H1 (cell line): ENCODE measurements at regions not wholly inside any gene's neighbourhood (a gene's known extent, or its start where the extent isn't known, plus 50 kb on each side); places are given as distances from the start of the nearest gene placed in this dataset.

ENCODE experiments used
- CBX8 ChIP-seq: fragments of 300-800, 300-1000 bp; sonication (generic); IDR thresholded peaks from 2 replicates; pipeline ENCODE4 v1.7.1; 2016; ENCODE audit warnings: low read depth, low read length, borderline replicate concordance
- CEBPB ChIP-seq: IDR thresholded peaks from 2 replicates; pipeline ENCODE4 v1.6.1; 2012; ENCODE audit warnings: low read depth, low read length
- EZH2 ChIP-seq: fragments of 200-600 bp; sonication (generic); IDR thresholded peaks from 2 replicates; pipeline ENCODE4 v1.7.1; 2012; ENCODE audit warnings: low read depth, mild to moderate bottlenecking, moderate library complexity, low read length, inconsistent platforms; ENCODE audit not compliant: severe bottlenecking
- GABPA ChIP-seq: IDR thresholded peaks from 2 replicates; pipeline ENCODE4 v1.6.1; 2011; ENCODE audit warnings: mild to moderate bottlenecking, low read length, moderate library complexity, borderline replicate concordance; ENCODE audit not compliant: insufficient read depth
- HDAC2 ChIP-seq, 2 experiments: fragments of 300-600 bp in 1 of 2; sonication (generic) in 1 of 2; IDR thresholded peaks; 2 replicates each; pipeline ENCODE4 v1.6.1; 2011 to 2012; ENCODE audit warnings: low read depth in 2 of 2, low read length in 2 of 2, mild to moderate bottlenecking in 2 of 2, moderate library complexity in 2 of 2, borderline replicate concordance in 1 of 2, inconsistent platforms in 1 of 2
- NRF1 ChIP-seq: IDR thresholded peaks from 2 replicates; pipeline ENCODE4 v1.6.1; 2011; ENCODE audit warnings: mild to moderate bottlenecking, low read depth, low read length, improper control_type of control experiment
- POLR2A ChIP-seq, 2 experiments: IDR thresholded peaks; 1 replicate in 1 of 2; 2 replicates in 1 of 2; pipeline ENCODE4 v1.6.1; 2011; ENCODE audit warnings: low read depth in 2 of 2, low read length in 2 of 2, mild to moderate bottlenecking in 2 of 2; ENCODE audit errors: control extremely low read depth in 1 of 2
- POLR2AphosphoS5 ChIP-seq: IDR thresholded peaks from 2 replicates; pipeline ENCODE4 v1.6.1; 2011; ENCODE audit warnings: low read depth, low read length
- RAD21 ChIP-seq, 2 experiments: IDR thresholded peaks in 1 of 2; conservative IDR thresholded peaks in 1 of 2; 2 replicates each; pipeline ENCODE4 v1.6.1; 2011; ENCODE audit warnings: low read depth in 2 of 2, low read length in 2 of 2, improper control_type of control experiment in 1 of 2, inconsistent platforms in 1 of 2, mild to moderate bottlenecking in 1 of 2, moderate library complexity in 1 of 2
- RNF2 ChIP-seq: fragments of 200-900, 300-1000 bp; sonication (generic); IDR thresholded peaks from 2 replicates; pipeline ENCODE4 v1.7.1; 2016; ENCODE audit warnings: borderline replicate concordance, low read depth, mild to moderate bottlenecking, antibody characterized with exemption, low read length; ENCODE audit not compliant: poor library complexity, severe bottlenecking; ENCODE audit errors: missing control alignments
- SIRT6 ChIP-seq: IDR thresholded peaks from one replicate; pipeline ENCODE4 v1.7.1; 2012; ENCODE audit warnings: low read length, inconsistent platforms
- TF ChIP-seq, protein P1 (sequence below), 3 experiments: IDR thresholded peaks; 1 replicate in 2 of 3; 2 replicates in 1 of 3; pipeline versions ENCODE4 v1.5.1 to v1.6.1; 2011; ENCODE audit warnings: low read length in 3 of 3, mild to moderate bottlenecking in 3 of 3, inconsistent platforms in 2 of 3, low read depth in 1 of 3, moderate library complexity in 1 of 3; ENCODE audit not compliant: insufficient read depth in 1 of 3; ENCODE audit errors: control extremely low read depth in 1 of 3

DNA sequence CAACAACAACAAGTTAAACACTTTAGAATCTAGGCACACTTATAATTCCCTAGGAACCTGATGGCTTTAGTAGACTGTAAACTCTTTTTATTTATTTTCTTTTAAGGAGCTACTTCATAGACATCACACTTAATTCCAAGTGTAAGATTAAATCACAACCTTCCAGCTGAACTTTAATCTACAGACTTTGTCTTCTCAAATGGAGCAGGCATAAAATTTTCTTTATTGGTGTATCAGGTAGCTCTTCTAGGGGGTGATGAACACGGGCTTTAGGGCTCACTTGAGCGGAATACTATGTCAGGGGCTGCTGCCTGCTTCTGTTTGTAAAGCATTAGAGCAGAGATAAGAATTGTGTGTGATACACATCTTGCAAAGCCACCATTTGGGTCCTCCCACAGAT lies 525.8 kb upstream of the FAT3 start:
- no peak for TF ChIP-seq EZH2
- no peak for TF ChIP-seq RNF2
- no peak for TF ChIP-seq GABPA
- TF ChIP-seq CBX8 = no peak
- TF ChIP-seq, protein P1, sequence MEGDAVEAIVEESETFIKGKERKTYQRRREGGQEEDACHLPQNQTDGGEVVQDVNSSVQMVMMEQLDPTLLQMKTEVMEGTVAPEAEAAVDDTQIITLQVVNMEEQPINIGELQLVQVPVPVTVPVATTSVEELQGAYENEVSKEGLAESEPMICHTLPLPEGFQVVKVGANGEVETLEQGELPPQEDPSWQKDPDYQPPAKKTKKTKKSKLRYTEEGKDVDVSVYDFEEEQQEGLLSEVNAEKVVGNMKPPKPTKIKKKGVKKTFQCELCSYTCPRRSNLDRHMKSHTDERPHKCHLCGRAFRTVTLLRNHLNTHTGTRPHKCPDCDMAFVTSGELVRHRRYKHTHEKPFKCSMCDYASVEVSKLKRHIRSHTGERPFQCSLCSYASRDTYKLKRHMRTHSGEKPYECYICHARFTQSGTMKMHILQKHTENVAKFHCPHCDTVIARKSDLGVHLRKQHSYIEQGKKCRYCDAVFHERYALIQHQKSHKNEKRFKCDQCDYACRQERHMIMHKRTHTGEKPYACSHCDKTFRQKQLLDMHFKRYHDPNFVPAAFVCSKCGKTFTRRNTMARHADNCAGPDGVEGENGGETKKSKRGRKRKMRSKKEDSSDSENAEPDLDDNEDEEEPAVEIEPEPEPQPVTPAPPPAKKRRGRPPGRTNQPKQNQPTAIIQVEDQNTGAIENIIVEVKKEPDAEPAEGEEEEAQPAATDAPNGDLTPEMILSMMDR (IDR thresholded peaks at IDR 0.05; ENCODE audit: control extremely low read depth in 1 of 3, insufficient read depth in 1 of 3, low read depth in 1 of 3, low read length in 3 of 3) = no peak
- TF ChIP-seq CEBPB = no peak
- TF ChIP-seq NRF1 = no peak
- TF ChIP-seq SIRT6 = no peak
- TF ChIP-seq RAD21 (IDR thresholded peaks at IDR 0.05 in 1 of 2, conservative IDR thresholded peaks at IDR 0.05 in 1 of 2; ENCODE audit: low read depth in 2 of 2, low read length in 2 of 2) = no peak
- no peak for TF ChIP-seq POLR2A (IDR thresholded peaks at IDR 0.05; ENCODE audit: control extremely low read depth in 1 of 2, low read depth in 2 of 2, low read length in 2 of 2)
- no peak for TF ChIP-seq POLR2AphosphoS5
- TF ChIP-seq HDAC2 (IDR thresholded peaks at IDR 0.05; ENCODE audit: borderline replicate concordance in 1 of 2, low read depth in 2 of 2, low read length in 2 of 2) = no peak
